HepG2 (cell line): ENCODE measurements at regions not wholly inside any gene's neighbourhood (a gene's known extent, or its start where the extent isn't known, plus 50 kb on each side); places are given as distances from the start of the nearest gene placed in this dataset.

Source experiments
- ELF1 ChIP-seq: sonication (generic); formaldehyde crosslinking; IDR thresholded peaks from 2 replicates; pipeline ENCODE4 v1.4.0; 2020; ENCODE audit warnings: missing genetic modification reagents
- FOXA3 ChIP-seq: IDR thresholded peaks from 2 replicates; pipeline ENCODE4 v1.6.1; 2016; ENCODE audit warnings: missing genetic modification reagents, missing compliant biosample characterization
- KLF15 ChIP-seq: sonication (generic); formaldehyde crosslinking; IDR thresholded peaks from 2 replicates; pipeline ENCODE4 v1.8.1; 2023; ENCODE audit warnings: borderline replicate concordance, mild to moderate bottlenecking, inconsistent platforms, missing genetic modification reagents, mixed read lengths
- KLF6 ChIP-seq: IDR thresholded peaks from 2 replicates; pipeline ENCODE4 v1.8.0; 2016; ENCODE audit warnings: missing biosample characterization, missing genetic modification reagents
- SKI ChIP-seq: fragments of 450-650 bp; IDR thresholded peaks from one replicate; pipeline ENCODE4 v1.6.1; 2018; ENCODE audit warnings: mild to moderate bottlenecking; ENCODE audit not compliant: partially characterized antibody
- ZNF264 ChIP-seq: sonication (generic); formaldehyde crosslinking; IDR thresholded peaks from 2 replicates; pipeline ENCODE4 v1.4.0; 2020; ENCODE audit warnings: missing genetic modification reagents
- ZNF350 ChIP-seq: sonication (generic); formaldehyde crosslinking; IDR thresholded peaks from 2 replicates; pipeline ENCODE4 v1.4.0; 2020; ENCODE audit warnings: mild to moderate bottlenecking, low read depth, missing genetic modification reagents, borderline replicate concordance
- ZNF761 ChIP-seq: sonication (generic); formaldehyde crosslinking; conservative IDR thresholded peaks from 2 replicates; pipeline ENCODE4 v1.4.0; 2020; ENCODE audit warnings: mild to moderate bottlenecking, missing genetic modification reagents
- TF ChIP-seq, protein P1 (sequence below): sonication (generic); formaldehyde crosslinking; IDR thresholded peaks from 2 replicates; pipeline ENCODE4 v1.4.0; 2020; ENCODE audit warnings: missing genetic modification reagents, borderline replicate concordance
- TF ChIP-seq, protein P2 (sequence below): sonication (generic); formaldehyde crosslinking; IDR thresholded peaks from 2 replicates; pipeline ENCODE4 v1.5.1; 2020; ENCODE audit warnings: missing genetic modification reagents, mild to moderate bottlenecking, borderline replicate concordance
- TF ChIP-seq, protein P3 (sequence below): sonication (generic); formaldehyde crosslinking; IDR thresholded peaks from one replicate; pipeline ENCODE4 v1.5.1; 2020; ENCODE audit warnings: mild to moderate bottlenecking, missing genetic modification reagents; ENCODE audit errors: not compliant biosample characterization
- TF ChIP-seq, protein P4 (sequence below): sonication (generic); formaldehyde crosslinking; IDR thresholded peaks from 2 replicates; pipeline ENCODE4 v1.4.0; 2020; ENCODE audit warnings: mild to moderate bottlenecking, missing genetic modification reagents
- TF ChIP-seq, protein P5 (sequence below): sonication (generic); formaldehyde crosslinking; IDR thresholded peaks from 2 replicates; pipeline ENCODE4 v1.9.0; 2022; ENCODE audit warnings: low read depth, missing genetic modification reagents

DNA sequence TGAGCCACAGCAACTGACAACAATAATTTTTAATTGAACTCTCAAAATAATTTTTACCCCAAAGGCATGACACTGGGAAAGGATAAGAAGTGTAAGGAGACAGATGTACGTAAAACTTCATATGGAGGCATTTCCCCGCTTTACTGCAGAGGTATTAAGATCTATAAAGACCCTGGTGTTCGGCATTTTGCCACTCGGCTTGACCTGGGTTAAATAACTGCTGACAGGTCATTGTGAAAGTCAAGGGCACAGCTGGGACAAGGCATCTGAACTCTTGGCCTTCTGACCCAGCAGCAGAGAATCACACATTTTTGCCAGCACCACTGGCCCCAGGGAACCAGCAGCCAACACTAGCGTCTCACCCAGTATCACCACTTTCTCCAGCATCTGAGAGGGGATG lies 372.1 kb downstream of the SOX9 start (continued):
- TF ChIP-seq SKI (peak; percentile 98), ELF1 (peak; percentile 13; the same call in 1 of the 2 replicates), ZNF264 (CRISPR knock-in tag) (no peak), KLF6 (CRISPR knock-in tag) (no peak), ZNF761 (CRISPR knock-in tag) (no peak), KLF15 (no peak), FOXA3 (CRISPR knock-in tag) (peak; percentile 46), ZNF350 (CRISPR knock-in tag) (no peak)
- TF ChIP-seq, protein P1, sequence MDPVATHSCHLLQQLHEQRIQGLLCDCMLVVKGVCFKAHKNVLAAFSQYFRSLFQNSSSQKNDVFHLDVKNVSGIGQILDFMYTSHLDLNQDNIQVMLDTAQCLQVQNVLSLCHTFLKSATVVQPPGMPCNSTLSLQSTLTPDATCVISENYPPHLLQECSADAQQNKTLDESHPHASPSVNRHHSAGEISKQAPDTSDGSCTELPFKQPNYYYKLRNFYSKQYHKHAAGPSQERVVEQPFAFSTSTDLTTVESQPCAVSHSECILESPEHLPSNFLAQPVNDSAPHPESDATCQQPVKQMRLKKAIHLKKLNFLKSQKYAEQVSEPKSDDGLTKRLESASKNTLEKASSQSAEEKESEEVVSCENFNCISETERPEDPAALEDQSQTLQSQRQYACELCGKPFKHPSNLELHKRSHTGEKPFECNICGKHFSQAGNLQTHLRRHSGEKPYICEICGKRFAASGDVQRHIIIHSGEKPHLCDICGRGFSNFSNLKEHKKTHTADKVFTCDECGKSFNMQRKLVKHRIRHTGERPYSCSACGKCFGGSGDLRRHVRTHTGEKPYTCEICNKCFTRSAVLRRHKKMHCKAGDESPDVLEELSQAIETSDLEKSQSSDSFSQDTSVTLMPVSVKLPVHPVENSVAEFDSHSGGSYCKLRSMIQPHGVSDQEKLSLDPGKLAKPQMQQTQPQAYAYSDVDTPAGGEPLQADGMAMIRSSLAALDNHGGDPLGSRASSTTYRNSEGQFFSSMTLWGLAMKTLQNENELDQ (CRISPR knock-in tag), result no peak
- TF ChIP-seq, protein P2, sequence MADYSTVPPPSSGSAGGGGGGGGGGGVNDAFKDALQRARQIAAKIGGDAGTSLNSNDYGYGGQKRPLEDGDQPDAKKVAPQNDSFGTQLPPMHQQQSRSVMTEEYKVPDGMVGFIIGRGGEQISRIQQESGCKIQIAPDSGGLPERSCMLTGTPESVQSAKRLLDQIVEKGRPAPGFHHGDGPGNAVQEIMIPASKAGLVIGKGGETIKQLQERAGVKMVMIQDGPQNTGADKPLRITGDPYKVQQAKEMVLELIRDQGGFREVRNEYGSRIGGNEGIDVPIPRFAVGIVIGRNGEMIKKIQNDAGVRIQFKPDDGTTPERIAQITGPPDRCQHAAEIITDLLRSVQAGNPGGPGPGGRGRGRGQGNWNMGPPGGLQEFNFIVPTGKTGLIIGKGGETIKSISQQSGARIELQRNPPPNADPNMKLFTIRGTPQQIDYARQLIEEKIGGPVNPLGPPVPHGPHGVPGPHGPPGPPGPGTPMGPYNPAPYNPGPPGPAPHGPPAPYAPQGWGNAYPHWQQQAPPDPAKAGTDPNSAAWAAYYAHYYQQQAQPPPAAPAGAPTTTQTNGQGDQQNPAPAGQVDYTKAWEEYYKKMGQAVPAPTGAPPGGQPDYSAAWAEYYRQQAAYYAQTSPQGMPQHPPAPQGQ (CRISPR knock-in tag), result no peak
- TF ChIP-seq, protein P3, sequence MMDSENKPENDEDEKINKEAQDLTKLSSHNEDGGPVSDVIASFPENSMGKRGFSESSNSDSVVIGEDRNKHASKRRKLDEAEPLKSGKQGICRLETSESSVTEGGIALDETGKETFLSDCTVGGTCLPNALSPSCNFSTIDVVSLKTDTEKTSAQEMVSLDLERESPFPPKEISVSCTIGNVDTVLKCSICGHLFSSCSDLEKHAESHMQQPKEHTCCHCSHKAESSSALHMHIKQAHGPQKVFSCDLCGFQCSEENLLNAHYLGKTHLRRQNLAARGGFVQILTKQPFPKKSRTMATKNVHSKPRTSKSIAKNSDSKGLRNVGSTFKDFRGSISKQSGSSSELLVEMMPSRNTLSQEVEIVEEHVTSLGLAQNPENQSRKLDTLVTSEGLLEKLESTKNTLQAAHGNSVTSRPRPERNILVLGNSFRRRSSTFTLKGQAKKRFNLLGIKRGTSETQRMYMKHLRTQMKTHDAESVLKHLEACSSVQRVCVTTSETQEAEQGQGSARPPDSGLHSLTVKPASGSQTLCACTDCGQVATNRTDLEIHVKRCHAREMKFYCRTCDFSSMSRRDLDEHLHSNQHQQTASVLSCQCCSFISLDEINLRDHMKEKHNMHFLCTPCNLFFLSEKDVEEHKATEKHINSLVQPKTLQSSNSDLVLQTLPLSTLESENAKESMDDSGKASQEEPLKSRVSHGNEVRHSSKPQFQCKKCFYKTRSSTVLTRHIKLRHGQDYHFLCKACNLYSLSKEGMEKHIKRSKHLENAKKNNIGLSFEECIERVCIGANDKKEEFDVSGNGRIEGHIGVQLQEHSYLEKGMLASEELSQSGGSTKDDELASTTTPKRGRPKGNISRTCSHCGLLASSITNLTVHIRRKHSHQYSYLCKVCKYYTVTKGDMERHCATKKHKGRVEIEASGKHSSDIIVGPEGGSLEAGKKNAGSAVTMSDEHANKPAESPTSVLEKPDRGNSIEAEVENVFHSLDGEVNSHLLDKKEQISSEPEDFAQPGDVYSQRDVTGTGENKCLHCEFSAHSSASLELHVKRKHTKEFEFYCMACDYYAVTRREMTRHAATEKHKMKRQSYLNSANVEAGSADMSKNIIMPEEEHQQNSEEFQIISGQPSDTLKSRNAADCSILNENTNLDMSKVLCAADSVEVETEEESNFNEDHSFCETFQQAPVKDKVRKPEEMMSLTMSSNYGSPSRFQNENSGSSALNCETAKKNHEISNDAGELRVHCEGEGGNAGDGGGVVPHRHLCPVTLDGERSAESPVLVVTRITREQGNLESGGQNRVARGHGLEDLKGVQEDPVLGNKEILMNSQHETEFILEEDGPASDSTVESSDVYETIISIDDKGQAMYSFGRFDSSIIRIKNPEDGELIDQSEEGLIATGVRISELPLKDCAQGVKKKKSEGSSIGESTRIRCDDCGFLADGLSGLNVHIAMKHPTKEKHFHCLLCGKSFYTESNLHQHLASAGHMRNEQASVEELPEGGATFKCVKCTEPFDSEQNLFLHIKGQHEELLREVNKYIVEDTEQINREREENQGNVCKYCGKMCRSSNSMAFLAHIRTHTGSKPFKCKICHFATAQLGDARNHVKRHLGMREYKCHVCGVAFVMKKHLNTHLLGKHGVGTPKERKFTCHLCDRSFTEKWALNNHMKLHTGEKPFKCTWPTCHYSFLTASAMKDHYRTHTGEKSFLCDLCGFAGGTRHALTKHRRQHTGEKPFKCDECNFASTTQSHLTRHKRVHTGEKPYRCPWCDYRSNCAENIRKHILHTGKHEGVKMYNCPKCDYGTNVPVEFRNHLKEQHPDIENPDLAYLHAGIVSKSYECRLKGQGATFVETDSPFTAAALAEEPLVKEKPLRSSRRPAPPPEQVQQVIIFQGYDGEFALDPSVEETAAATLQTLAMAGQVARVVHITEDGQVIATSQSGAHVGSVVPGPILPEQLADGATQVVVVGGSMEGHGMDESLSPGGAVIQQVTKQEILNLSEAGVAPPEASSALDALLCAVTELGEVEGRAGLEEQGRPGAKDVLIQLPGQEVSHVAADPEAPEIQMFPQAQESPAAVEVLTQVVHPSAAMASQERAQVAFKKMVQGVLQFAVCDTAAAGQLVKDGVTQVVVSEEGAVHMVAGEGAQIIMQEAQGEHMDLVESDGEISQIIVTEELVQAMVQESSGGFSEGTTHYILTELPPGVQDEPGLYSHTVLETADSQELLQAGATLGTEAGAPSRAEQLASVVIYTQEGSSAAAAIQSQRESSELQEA (CRISPR knock-in tag), result no peak
- TF ChIP-seq, protein P4, sequence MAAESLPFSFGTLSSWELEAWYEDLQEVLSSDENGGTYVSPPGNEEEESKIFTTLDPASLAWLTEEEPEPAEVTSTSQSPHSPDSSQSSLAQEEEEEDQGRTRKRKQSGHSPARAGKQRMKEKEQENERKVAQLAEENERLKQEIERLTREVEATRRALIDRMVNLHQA (CRISPR knock-in tag), result no peak
- TF ChIP-seq, protein P5, sequence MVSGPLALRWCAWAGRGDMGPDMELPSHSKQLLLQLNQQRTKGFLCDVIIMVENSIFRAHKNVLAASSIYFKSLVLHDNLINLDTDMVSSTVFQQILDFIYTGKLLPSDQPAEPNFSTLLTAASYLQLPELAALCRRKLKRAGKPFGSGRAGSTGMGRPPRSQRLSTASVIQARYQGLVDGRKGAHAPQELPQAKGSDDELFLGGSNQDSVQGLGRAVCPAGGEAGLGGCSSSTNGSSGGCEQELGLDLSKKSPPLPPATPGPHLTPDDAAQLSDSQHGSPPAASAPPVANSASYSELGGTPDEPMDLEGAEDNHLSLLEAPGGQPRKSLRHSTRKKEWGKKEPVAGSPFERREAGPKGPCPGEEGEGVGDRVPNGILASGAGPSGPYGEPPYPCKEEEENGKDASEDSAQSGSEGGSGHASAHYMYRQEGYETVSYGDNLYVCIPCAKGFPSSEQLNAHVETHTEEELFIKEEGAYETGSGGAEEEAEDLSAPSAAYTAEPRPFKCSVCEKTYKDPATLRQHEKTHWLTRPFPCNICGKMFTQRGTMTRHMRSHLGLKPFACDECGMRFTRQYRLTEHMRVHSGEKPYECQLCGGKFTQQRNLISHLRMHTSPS (CRISPR knock-in tag), result no peak
